Vagina (tissue), 2 donors: ENCODE measurements at regions not wholly inside any gene's neighbourhood (a gene's known extent, or its start where the extent isn't known, plus 50 kb on each side); places are given as distances from the start of the nearest gene placed in this dataset.

Experiments
- DNase-seq, 2 donors: peaks; one replicate each; pipeline ENCODE4 v3.0.0-alpha.2; 2017; ENCODE audit errors: extremely low spot score in 2 of 2
- H3K27ac ChIP-seq: fragments of 200-600 bp; sonication (generic); one replicate; pipeline ENCODE4 v1.5.1; 2019
- H3K27me3 ChIP-seq: fragments of 200-600 bp; sonication (generic); one replicate; pipeline ENCODE4 v1.5.1; 2019
- H3K36me3 ChIP-seq, 2 donors: fragments of 200-600 bp; sonication (generic); one replicate each; pipeline ENCODE4 v1.5.1; 2017 to 2019
- H3K4me1 ChIP-seq: fragments of 200-600 bp; sonication (generic); one replicate; pipeline ENCODE4 v1.5.1; 2019
- H3K4me3 ChIP-seq, 2 donors: fragments of 200-600 bp; sonication (generic); 1 replicate in 1 of 2; 2 replicates in 1 of 2; pipeline ENCODE4 v1.5.1; 2016 to 2019
- H3K9me3 ChIP-seq: fragments of 200-600 bp; sonication (generic); one replicate; pipeline ENCODE4 v1.5.1; 2019
- CTCF ChIP-seq, 3 experiments: fragments of 450-650 bp in 2 of 3; fragments of 200-600 bp in 1 of 3; sonication (generic) in 1 of 3; IDR thresholded peaks; one replicate each; pipeline ENCODE4 v1.5.1; 2017 to 2019; ENCODE audit warnings: antibody characterized with exemption in 3 of 3, mild to moderate bottlenecking in 2 of 3, moderate library complexity in 2 of 3
- POLR2A ChIP-seq, 2 donors: fragments of 450-650 bp; IDR thresholded peaks; one replicate each; pipeline ENCODE4 v1.6.1; 2017; ENCODE audit warnings: antibody characterized with exemption in 2 of 2, mild to moderate bottlenecking in 2 of 2, moderate library complexity in 2 of 2
- POLR2AphosphoS5 ChIP-seq, 2 donors: sonication (generic); formaldehyde crosslinking; IDR thresholded peaks; one replicate each; pipeline ENCODE4 v1.9.0; 2017; ENCODE audit warnings: antibody characterized with exemption in 2 of 2, mild to moderate bottlenecking in 2 of 2, low read depth in 1 of 2; ENCODE audit not compliant: insufficient read depth in 1 of 2
- intact Hi-C: fragments of 100-400 bp; cut with DNase I; formaldehyde crosslinking; loops from one replicate; pipeline ENCODE4 v1.15.1; 2023

DNA sequence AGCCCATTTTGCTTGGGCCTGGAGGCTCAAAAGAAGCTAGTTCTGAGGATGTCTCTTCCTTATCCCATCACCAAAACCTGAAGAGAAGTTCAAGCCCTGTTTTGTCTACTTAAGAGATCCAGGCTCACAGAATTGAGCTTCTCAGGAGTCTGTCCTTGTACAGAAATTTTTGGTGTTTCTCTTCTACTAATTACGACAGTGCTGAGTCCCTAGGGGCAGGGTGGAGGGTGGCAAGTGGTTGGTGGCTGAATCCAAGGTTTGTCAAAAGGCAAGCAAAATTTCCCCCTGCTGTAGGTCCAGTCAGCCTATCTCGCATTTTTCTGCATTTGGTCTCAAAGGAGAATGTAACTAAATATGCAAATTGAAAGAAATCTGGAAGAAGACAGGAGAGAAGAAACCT is 377.9 kb downstream of the SMARCA1 start:
- Histone ChIP-seq H3K27me3 (no peaks in the 10 kb centered on the region), H3K9me3 (no peaks in the 10 kb centered on the region), H3K27ac (no peak overlapping the region), H3K36me3 (no peaks in the 10 kb centered on the region), H3K4me3 (no peak overlapping the region), H3K4me1 (no peaks in the 10 kb centered on the region)
- DNase-seq, result no peak
- intact Hi-C loops, result no loop called here
- TF ChIP-seq POLR2AphosphoS5 (IDR thresholded peaks at IDR 0.05; ENCODE audit: insufficient read depth in 1 of 2, low read depth in 1 of 2) (no peak), POLR2A (IDR thresholded peaks at IDR 0.05) (no peak)

GRCh38 chrX:129144172-129145038 is 378.9 kb downstream of the SMARCA1 start:
- intact Hi-C loops, result no loop called here
- Histone ChIP-seq H3K27me3 (no peaks in the 10 kb centered on the region), H3K27ac (no peak overlapping the region), H3K4me3 (no peak overlapping the region), H3K9me3 (no peaks in the 10 kb centered on the region), H3K36me3 (no peaks in the 10 kb centered on the region), H3K4me1 (no peaks in the 10 kb centered on the region)
- no peak for DNase-seq
- no peak for TF ChIP-seq CTCF (IDR thresholded peaks at IDR 0.05)
- no peak for TF ChIP-seq POLR2A (IDR thresholded peaks at IDR 0.05)
- no peak for TF ChIP-seq POLR2AphosphoS5 (IDR thresholded peaks at IDR 0.05; ENCODE audit: insufficient read depth in 1 of 2, low read depth in 1 of 2)

DNA sequence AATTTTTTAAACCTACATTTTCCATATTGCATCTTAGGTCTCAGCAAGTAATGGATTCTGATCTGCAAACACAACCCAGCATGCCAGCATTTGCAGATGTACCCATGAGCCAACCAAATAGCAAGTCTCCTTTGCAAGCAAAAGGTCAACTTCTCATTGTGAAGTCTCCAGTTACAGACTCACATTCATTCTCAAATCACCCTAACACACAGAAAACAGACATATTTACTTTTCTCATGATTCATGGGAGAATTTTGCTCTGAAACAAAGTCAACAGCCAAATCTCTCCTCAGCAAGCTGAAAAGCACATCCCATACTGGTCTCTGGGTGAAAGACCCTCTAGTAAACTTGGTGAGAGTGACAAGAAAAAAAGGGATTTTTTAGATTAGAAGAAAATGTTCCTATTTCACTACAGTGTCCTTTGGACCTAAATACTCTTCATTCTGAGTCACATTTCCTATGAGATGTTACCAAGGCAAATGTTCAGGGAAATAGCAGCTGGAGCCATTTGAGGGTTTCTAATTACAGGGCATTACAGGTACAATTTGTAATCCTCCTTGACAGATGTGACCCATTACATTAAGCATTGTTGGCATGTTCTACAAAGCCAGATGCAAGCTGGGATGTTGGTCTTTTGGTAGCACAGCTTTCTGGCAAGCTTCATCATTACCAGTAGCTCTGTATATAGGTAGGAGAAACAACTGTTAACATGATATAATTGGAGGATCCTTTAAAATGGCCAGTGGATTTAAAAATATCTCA is 383.3 kb downstream of the SMARCA1 start:
- Histone ChIP-seq H3K27me3 (no peaks in the 10 kb centered on the region), H3K4me3 (no peak overlapping the region), H3K9me3 (no peaks in the 10 kb centered on the region), H3K27ac (no peak overlapping the region), H3K36me3 (no peaks in the 10 kb centered on the region), H3K4me1 (no peaks in the 10 kb centered on the region)
- intact Hi-C loops, result no loop called here
- DNase-seq, result no peak
- no peak for TF ChIP-seq CTCF (IDR thresholded peaks at IDR 0.05)
- TF ChIP-seq POLR2AphosphoS5 (IDR thresholded peaks at IDR 0.05; ENCODE audit: insufficient read depth in 1 of 2, low read depth in 1 of 2), result no peak
- TF ChIP-seq POLR2A (IDR thresholded peaks at IDR 0.05), result no peak

DNA sequence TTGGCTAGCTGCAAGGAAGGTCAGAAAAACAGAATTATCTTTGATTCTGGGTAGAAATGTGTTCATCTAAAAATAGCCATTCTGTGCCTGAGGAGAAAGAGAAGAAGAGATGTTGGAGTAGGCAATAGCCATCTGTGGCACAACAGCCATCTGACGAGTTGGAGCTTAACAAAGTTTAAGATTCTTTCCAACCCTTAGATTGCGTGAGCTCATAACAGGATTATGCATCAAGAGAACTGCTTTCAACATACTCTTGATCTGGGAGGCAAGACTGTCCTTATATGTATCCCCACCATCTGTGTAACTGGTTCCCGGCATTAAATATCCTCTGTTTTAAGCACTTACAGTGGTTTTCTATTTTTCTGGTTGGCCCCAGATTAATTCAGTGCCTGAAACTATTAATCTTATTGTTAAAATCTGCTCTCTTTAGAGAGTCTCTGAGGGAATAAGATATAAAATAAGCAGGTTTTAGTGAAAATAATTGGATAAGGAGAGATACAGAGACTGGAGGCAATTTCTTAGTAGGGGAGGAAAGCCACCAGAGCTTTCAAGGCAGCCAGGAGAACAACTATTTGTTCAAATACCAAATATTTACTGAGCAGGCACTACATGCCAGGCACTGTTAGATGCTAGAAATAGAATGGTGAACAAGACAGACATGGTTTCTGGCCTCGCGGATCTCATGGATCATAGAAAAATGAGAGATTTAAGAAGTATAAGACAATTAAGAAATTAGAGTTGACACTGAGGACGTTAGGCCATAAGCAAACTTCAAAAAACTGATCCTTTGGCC is 398.0 kb downstream of the SMARCA1 start:
- TF ChIP-seq CTCF (IDR thresholded peaks at IDR 0.05), result no peak
- TF ChIP-seq POLR2AphosphoS5 (IDR thresholded peaks at IDR 0.05; ENCODE audit: insufficient read depth in 1 of 2, low read depth in 1 of 2), result no peak
- no peak for TF ChIP-seq POLR2A (IDR thresholded peaks at IDR 0.05)
- Histone ChIP-seq H3K4me1 (no peaks in the 10 kb centered on the region), H3K27ac (no peak overlapping the region), H3K9me3 (no peaks in the 10 kb centered on the region), H3K36me3 (no peaks in the 10 kb centered on the region), H3K27me3 (no peaks in the 10 kb centered on the region), H3K4me3 (no peak overlapping the region)
- no peak for DNase-seq
- intact Hi-C loops, result no loop called here

DNA sequence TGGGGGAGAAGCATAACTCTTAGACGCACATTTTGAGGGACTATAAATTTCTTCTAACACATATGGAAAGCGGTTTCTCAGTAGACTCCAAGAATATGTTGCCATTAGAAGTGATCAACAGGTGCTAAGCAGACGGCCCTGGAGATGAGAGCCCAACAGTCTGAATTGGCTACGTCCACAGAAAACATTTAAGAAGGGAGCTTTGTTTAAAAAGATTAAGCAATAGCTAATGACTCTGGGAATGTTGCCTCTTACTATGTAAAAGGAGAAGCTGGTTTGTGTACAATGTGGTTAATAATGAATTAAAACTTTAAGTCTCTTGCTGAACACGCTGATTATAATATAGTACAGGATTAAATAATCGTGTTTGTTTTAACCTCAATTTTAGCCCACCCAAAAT is 399.5 kb downstream of the SMARCA1 start:
- no peak for TF ChIP-seq POLR2A (IDR thresholded peaks at IDR 0.05)
- no peak for TF ChIP-seq CTCF (IDR thresholded peaks at IDR 0.05)
- no peak for TF ChIP-seq POLR2AphosphoS5 (IDR thresholded peaks at IDR 0.05; ENCODE audit: insufficient read depth in 1 of 2, low read depth in 1 of 2)
- no peaks in the 10 kb centered on the region for H3K27me3 ChIP-seq
- no peak for DNase-seq
- H3K9me3 ChIP-seq, result no peaks in the 10 kb centered on the region
- H3K4me1 ChIP-seq, result no peaks in the 10 kb centered on the region
- intact Hi-C loops, result no loop called here
- no peaks in the 10 kb centered on the region for H3K36me3 ChIP-seq
- no peak overlapping the region for H3K4me3 ChIP-seq
- H3K27ac ChIP-seq, result no peak overlapping the region
